Stomach (tissue), 4 donors: ENCODE measurements at regions not wholly inside any gene's neighbourhood (a gene's known extent, or its start where the extent isn't known, plus 50 kb on each side); places are given as distances from the start of the nearest gene placed in this dataset.

Experiments used
- EP300 ChIP-seq: sonication (generic); formaldehyde crosslinking; IDR thresholded peaks from one replicate; pipeline ENCODE4 v1.6.1; 2017; ENCODE audit warnings: antibody characterized with exemption
- TF ChIP-seq, protein P1 (sequence below), 7 experiments: fragments of 450-650 bp in 4 of 7; fragments of 200-600 bp in 3 of 7; sonication (generic) in 3 of 7; IDR thresholded peaks; one replicate each; pipeline ENCODE4 v1.5.1; 2016 to 2019; ENCODE audit warnings: antibody characterized with exemption in 7 of 7, control low read depth in 2 of 7, mild to moderate bottlenecking in 1 of 7

DNA sequence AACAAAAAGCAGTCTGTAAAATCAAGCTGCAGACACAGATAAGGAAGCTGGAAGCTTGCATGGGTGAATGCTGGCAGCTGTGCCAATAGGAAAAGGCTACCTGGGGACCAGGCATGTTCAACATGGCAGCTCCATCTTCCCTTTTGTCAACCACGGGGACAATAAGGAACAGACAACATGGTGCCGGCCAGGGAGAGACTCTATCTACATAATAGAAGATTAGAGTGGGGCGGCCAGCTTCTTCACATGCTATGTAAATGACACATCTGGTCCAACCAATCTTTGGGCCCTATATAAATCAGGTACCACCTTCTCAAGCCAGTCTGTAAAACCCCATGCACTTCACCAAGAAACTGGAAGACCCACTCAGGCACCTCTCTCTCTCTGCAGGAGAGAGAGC lies 157.6 kb downstream of the SUDS3 start:
- TF ChIP-seq, protein P1, sequence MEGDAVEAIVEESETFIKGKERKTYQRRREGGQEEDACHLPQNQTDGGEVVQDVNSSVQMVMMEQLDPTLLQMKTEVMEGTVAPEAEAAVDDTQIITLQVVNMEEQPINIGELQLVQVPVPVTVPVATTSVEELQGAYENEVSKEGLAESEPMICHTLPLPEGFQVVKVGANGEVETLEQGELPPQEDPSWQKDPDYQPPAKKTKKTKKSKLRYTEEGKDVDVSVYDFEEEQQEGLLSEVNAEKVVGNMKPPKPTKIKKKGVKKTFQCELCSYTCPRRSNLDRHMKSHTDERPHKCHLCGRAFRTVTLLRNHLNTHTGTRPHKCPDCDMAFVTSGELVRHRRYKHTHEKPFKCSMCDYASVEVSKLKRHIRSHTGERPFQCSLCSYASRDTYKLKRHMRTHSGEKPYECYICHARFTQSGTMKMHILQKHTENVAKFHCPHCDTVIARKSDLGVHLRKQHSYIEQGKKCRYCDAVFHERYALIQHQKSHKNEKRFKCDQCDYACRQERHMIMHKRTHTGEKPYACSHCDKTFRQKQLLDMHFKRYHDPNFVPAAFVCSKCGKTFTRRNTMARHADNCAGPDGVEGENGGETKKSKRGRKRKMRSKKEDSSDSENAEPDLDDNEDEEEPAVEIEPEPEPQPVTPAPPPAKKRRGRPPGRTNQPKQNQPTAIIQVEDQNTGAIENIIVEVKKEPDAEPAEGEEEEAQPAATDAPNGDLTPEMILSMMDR (IDR thresholded peaks at IDR 0.05), result no peak
- TF ChIP-seq EP300, result no peak
